OCI-LY7 (cell line): ENCODE measurements at regions not wholly inside any gene's neighbourhood (a gene's known extent, or its start where the extent isn't known, plus 50 kb on each side); places are given as distances from the start of the nearest gene placed in this dataset.

Experiments used
- EZH2phosphoT487 ChIP-seq: fragments of 200-600 bp; sonication (generic); IDR thresholded peaks from 2 replicates; pipeline ENCODE4 v1.6.1; 2018; ENCODE audit warnings: low read depth, borderline replicate concordance, mild to moderate bottlenecking, mixed run types, antibody characterized with exemption, low read length, moderate library complexity, mixed read lengths
- TF ChIP-seq, protein P1 (sequence below): fragments of 200-600 bp; sonication (generic); conservative IDR thresholded peaks from 2 replicates; pipeline ENCODE4 v1.5.1; 2014; ENCODE audit warnings: mild to moderate bottlenecking, antibody characterized with exemption, low read length, moderate library complexity, mixed read lengths

DNA sequence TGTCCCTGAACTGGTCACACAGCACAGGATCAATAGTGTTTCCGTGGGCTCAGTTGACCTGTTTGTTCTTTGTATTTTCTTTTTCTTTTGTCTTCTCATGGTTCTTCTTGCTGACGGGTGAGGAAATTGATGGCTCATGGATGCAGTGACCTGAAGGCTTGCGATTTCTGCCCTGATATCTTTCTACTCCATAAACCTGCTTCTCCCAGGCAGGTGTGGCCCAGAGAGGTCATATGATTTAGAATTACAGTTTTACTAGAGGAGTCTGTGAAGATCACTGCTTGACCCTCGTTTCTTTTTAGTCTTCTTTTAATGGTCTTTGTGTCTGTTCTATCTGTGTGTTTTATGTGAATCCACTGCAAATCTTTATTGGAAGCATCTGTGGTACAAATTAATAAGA lies 195.1 kb upstream of the KLF6 start:
- TF ChIP-seq, protein P1, sequence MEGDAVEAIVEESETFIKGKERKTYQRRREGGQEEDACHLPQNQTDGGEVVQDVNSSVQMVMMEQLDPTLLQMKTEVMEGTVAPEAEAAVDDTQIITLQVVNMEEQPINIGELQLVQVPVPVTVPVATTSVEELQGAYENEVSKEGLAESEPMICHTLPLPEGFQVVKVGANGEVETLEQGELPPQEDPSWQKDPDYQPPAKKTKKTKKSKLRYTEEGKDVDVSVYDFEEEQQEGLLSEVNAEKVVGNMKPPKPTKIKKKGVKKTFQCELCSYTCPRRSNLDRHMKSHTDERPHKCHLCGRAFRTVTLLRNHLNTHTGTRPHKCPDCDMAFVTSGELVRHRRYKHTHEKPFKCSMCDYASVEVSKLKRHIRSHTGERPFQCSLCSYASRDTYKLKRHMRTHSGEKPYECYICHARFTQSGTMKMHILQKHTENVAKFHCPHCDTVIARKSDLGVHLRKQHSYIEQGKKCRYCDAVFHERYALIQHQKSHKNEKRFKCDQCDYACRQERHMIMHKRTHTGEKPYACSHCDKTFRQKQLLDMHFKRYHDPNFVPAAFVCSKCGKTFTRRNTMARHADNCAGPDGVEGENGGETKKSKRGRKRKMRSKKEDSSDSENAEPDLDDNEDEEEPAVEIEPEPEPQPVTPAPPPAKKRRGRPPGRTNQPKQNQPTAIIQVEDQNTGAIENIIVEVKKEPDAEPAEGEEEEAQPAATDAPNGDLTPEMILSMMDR, result no peak
- TF ChIP-seq EZH2phosphoT487, result no peak
